H7 (cell line): ENCODE measurements at regions not wholly inside any gene's neighbourhood (a gene's known extent, or its start where the extent isn't known, plus 50 kb on each side); places are given as distances from the start of the nearest gene placed in this dataset.

Experiments
- DNase-seq: peaks from one replicate; pipeline ENCODE4 v3.0.0; 2012
- H3K27me3 ChIP-seq: 2 replicates; pipeline ENCODE4 v1.6.0; 2011; ENCODE audit warnings: mild to moderate bottlenecking, low read length; ENCODE audit not compliant: control insufficient read depth, insufficient read depth
- H3K36me3 ChIP-seq: replicated peaks from 2 replicates; pipeline ENCODE4 v1.5.1; 2011; ENCODE audit warnings: low read length; ENCODE audit not compliant: control insufficient read depth, insufficient read depth
- H3K4me3 ChIP-seq: 2 replicates; pipeline ENCODE4 v1.5.1; 2011; ENCODE audit warnings: low read depth, mild to moderate bottlenecking, control low read depth, low read length, moderate library complexity; ENCODE audit not compliant: insufficient read depth

DNA sequence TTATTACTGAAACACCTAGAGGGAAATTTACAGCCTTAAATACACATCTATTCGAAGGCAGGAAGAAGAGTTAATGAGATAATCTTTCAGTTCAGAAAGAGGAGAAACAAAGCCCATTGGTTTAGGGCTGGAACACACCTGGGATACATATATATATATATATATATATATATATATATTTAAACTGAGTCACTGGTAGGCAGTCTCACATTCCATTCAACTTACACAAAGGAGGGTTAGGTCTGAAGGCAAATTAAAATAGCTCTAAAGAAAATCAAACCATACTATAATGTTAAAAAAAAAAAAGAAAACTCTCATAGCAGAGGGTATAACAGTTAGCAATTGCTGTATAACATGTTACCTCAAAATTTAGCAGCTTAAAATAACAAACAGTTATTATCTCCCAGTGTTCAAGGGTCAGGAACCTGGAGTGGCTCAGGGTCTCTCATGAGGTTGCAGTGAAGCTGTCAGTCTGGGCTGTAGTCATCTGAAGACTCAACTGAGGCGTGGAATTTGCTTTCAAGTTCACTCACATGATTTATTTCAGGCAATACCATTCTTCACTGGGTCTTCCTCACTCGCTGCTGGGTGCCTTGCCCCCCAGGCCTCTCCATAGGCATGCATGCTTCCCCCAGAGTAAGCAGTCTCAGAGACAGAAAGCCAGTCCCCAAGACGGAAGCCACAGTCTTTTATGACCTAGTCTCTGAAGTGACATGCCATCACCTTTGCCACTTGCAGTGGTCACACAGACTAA is 332.8 kb downstream of the NSG2 start:
- Histone ChIP-seq H3K36me3 (no peaks in the 10 kb centered on the region), H3K4me3 (no peak overlapping the region), H3K27me3 (no peaks in the 10 kb centered on the region)
- DNase-seq: no peak

DNA sequence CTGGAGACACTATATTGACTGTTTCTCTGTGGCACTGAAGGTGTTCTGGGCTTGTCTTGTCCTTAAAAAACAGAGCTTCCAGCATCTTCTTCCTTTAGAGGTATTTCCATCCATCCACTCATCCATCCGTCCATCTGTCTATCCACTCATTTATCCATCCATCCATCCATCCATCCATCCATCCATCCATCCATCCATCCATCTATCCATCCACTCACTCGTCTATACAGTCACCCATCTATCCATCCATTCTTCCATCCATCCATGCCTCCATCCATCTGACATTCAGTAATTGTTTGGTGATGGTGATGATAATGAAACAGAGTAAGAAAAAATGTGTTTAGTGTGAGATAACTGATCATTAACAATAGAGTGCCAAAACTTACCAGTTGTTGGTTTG is 334.8 kb downstream of the NSG2 start:
- no peaks in the 10 kb centered on the region for H3K36me3 ChIP-seq
- DNase-seq: no peak
- H3K4me3 ChIP-seq: no peak overlapping the region
- H3K27me3 ChIP-seq: no peaks in the 10 kb centered on the region

DNA sequence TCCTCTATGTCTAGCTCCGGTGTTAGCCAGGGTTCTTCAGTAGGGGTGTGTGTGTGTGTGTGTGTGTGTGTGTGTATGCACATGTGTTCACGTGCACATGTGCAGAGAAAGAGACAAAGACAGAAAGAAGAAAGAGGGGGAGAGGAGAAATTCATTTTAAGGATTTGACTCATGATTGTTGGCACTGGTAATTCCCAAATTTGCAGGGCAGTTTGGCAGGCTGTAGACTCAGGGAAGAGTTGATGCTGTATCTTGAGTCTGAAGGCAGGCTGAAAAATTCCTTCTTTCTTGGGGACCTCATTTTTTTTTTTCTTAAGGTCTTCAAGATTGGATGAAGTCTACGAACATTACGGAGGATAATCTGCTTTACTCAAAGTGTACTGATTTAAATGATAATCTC is 335.7 kb downstream of the NSG2 start:
- Histone ChIP-seq H3K36me3 (no peaks in the 10 kb centered on the region), H3K4me3 (no peak overlapping the region), H3K27me3 (no peaks in the 10 kb centered on the region)
- DNase-seq: no peak

DNA sequence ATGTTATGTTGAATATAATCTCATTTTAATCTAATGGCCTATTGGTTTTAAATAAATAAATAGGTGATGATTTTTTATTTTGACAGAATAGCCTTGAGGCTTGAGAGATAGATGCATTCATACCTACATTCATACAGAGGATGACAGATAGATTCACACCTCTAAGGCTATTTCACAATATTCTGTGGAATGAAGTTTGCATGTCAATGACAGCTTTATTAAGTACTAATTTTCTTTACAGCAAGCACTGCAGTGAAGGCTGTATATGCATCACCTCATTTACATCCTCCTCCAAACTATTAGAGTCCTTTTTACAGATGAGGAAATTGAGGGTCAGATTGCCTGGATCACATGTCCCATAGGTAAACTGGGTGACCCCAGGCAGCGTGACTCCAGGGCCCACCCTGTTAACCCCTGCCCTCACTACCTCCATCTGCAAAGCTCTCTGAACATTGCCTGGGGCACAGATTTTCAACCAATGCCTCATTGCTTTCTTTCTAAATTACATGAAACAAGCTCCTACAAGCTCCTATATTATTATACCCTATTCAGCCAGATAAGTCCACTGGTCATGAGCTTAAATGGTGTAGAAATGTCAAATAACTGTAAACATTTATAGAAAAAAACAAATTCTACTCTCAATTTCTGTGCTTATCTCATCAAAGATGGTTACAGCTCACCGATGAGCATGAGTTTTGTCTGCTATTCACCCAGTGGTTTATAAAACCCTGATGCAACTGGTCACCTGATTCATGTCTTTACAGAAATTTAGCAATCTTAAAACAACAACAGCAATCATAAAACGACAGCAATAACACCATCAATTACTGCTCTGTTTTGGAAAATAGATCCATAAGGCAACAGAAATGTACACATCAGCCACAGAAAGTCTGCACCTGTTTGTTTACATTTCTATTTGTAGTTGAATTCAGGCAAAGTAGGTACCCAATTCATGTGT is 338.0 kb downstream of the NSG2 start:
- Histone ChIP-seq H3K4me3 (no peak overlapping the region), H3K27me3 (no peaks in the 10 kb centered on the region), H3K36me3 (no peaks in the 10 kb centered on the region)
- DNase-seq: no peak

DNA sequence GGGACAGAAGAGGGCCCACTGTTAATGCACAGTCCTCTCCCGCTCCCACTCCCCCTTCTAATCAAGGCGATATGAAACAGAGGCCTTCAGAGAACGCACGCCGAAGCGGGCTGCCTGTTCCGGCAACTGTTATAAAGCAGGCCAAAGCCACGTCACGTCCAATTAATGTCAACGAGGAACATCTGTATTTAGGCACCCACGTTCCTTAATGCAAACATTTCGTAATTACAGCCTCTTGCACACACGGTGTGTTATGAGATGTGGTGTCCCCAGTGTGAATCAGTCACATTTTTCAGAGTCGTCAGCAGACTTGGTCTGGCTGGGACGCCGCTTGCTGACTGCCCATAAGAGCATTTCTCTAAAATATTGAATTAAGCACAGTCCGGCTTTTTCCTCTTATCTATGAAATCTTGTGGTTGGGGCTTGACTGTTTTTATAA is 339.0 kb downstream of the NSG2 start:
- DNase-seq: no peak
- Histone ChIP-seq H3K36me3 (no peaks in the 10 kb centered on the region), H3K27me3 (no peaks in the 10 kb centered on the region), H3K4me3 (no peak overlapping the region)

DNA sequence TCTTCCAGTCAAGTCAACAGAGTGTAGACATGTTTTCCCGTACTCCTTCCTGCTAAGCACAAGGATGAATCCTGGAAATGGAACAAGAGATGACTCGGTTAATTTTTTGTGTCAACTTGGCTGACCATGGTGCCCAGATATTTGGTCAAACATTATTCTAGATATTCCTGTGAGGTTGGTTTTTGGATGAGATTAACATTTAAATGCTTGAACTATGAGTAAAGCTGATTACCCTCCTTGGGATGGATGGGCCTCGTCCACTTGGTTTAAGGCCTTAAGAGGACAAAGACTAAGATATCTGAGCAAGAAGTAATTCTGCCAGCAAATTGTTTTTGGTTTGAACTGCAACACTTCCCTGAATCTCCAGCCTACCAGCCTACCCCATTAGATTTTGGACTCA is 338.1 kb upstream of the MSX2 start:
- Histone ChIP-seq H3K4me3 (no peak overlapping the region), H3K36me3 (no peaks in the 10 kb centered on the region), H3K27me3 (no peaks in the 10 kb centered on the region)
- no peak for DNase-seq

DNA sequence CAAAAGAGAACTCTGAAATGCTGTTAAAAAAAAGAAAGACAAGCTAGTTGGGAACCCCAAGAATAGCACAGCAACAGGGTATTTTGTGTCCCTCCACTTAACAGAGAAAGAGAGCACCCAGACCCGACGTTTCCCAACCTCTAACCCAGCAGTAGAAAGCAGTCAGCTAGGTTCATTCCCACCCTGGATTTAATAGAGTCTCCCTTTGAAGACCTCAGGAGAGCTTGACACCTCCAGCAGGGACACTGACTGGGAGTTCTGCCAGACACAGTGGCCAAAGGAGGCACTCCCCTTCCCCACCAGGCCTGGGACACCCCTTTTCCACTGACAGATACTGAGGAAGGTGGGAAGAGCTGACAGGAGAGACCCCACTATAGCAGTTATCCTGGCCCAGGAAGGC is 337.5 kb upstream of the MSX2 start:
- H3K4me3 ChIP-seq: no peak overlapping the region
- H3K27me3 ChIP-seq: no peaks in the 10 kb centered on the region
- DNase-seq: no peak
- no peaks in the 10 kb centered on the region for H3K36me3 ChIP-seq

DNA sequence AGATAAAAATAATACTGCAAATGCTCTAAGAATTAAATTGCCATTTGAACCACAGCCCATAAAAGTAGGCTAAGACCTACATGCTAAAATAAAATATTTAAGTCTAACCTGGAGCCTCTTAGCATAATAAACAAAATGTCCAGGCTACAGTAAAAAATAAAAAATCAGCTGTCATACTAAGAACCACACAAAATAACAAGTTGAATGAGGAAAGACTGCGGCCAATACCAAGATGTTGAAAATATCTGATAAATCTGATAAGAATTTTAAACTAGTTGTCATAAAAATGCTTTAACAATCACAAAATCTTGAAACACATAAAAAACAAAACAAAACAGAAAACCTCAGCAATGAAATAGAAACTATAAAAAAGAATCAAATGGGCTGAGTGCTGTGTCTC is 336.9 kb upstream of the MSX2 start:
- DNase-seq: no peak
- H3K27me3 ChIP-seq: no peaks in the 10 kb centered on the region
- H3K4me3 ChIP-seq: no peak overlapping the region
- H3K36me3 ChIP-seq: no peaks in the 10 kb centered on the region

DNA sequence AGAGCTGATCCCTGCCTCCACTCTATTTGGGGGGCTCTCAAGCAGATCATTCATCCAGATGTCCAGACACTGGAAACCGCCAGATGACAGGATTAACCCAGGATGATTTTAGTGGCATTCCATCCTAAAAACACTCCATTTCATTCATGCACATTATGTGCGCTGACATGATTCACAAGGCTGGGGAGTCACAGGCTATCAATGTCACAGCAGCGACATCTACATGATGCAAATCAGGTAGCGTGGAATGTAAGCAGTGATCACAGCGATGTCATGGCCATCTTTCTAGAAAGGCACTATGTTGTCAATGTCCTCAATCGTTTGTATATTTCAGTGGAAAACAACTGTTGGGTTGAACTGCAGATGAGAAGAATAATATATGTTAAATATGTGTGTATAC is 331.5 kb upstream of the MSX2 start:
- Histone ChIP-seq H3K4me3 (no peak overlapping the region), H3K27me3 (no peaks in the 10 kb centered on the region), H3K36me3 (no peaks in the 10 kb centered on the region)
- DNase-seq: no peak

DNA sequence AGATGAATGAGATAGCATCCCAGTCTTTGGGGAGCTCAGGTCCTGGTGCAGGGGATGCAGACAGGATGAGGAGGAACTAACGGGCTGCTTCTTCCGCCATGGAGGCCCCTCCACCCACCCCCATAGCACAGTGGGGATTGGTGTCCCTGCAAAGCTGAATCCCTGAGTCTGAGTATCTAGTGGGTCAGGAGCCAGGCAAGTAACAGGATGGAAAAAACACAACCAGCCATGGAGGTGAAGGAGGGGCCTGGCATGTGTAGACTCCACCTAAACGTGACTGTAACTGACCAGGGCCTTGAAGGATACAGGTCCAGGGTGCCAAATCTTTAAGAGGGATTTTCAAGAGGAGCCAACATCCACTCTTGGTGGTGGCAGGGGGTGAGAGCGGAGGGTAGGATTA is 327.8 kb upstream of the MSX2 start:
- no peak for DNase-seq
- H3K27me3 ChIP-seq: no peaks in the 10 kb centered on the region
- no peaks in the 10 kb centered on the region for H3K36me3 ChIP-seq
- H3K4me3 ChIP-seq: no peak overlapping the region

DNA sequence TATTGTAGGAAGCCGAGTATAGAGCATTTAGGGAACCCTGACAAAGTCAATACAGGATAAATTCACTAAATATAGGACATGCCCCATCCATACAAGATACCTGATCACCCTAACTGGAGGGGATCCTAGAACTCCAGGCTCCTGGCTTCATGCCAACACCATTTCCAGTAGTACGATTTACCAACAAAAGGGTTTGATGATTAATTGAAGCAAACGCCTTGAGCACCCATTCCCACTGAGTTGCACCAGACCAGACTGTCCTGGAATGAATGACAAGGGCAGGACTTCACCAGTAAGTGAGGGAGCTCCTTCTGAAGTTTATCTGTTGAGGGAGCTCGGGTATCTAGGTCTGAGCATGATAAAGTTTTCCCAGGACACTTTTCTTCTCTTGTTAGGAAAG is 327.2 kb upstream of the MSX2 start:
- no peaks in the 10 kb centered on the region for H3K27me3 ChIP-seq
- DNase-seq: no peak
- no peaks in the 10 kb centered on the region for H3K36me3 ChIP-seq
- H3K4me3 ChIP-seq: no peak overlapping the region

DNA sequence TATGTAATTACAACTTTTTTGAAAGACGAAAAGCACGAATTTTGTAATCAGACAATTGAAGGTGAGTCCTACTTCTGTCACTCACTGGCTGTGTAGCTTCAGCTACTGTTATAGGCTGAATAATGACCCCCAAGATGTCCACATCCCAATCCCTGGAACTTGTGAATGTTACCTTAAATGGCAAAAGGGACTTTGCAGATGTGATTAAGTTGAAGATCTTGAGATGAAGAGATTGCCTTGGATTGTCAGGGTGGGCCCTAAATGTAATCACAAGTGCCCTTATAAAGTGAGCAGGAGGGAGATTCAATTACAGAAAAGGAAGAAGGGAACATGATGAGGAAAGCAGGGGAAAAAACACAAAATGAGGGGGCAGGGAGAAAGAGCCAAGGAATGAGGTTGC is 326.2 kb upstream of the MSX2 start:
- DNase-seq: no peak
- Histone ChIP-seq H3K4me3 (no peak overlapping the region), H3K27me3 (no peaks in the 10 kb centered on the region), H3K36me3 (no peaks in the 10 kb centered on the region)

DNA sequence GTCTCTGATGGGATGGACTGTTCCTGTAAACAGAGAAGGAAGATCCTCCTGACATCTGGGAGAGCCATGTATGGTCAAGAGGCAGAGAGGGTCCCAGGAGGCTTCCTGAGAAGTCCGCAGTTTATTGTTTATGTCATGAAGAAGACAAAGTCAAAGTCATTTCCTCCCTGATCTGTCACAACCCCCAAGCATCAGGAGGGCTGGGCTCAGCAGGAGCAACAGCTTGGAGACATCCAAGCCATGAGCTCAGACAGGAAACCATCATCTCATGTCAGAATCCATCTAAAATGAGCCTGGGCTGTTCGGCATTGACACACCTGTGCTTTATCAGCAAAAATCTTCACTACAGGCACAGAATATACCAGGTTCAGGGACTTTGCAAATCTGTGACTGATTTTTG is 325.0 kb upstream of the MSX2 start:
- Histone ChIP-seq H3K36me3 (no peaks in the 10 kb centered on the region), H3K4me3 (no peak overlapping the region), H3K27me3 (no peaks in the 10 kb centered on the region)
- no peak for DNase-seq

DNA sequence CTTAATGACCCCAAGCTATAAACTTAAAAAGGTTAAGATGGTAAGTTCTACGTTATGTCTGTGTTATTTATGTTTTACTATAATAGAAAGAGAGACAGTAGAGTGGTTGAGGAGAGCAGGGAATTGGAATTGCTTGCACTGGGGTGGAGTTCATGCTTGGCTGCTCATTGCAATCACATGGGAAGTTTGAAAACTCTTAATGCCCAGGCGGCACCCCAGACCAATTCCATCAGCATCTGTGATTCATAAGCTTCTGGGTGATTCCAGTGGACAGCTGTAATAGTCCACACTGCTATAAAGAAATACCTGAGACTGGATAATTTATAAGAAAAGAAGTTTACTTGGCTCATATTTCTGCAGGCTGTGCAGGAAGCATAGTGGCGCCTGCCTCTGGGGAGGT is 323.9 kb upstream of the MSX2 start:
- DNase-seq: no peak
- no peak overlapping the region for H3K4me3 ChIP-seq
- H3K27me3 ChIP-seq: no peaks in the 10 kb centered on the region
- H3K36me3 ChIP-seq: no peaks in the 10 kb centered on the region

DNA sequence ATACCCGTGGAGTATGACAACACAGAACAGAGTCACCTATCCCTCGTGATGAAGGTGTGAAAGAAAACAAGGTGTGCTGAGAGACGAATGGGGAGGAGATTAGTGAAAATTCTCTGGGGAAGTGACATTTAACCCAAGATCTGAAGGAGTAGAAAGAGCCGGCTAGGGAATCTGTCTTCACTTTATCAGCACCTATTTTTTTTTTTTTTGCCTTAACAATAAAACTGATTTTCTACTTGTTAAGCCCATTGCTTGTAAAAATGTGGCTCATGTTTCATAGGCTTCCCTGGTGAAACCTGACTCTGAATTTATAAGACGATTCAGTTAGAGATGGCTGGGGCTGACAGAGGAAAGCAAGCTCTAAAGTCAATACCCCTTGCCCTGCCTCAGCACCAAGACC is 322.6 kb upstream of the MSX2 start:
- Histone ChIP-seq H3K27me3 (no peaks in the 10 kb centered on the region), H3K36me3 (no peaks in the 10 kb centered on the region), H3K4me3 (no peak overlapping the region)
- DNase-seq: no peak
